ENCODE measurements at regions not wholly inside any gene's neighbourhood (a gene's known extent, or its start where the extent isn't known, plus 50 kb on each side); places are given as distances from the start of the nearest gene placed in this dataset.

DNA sequence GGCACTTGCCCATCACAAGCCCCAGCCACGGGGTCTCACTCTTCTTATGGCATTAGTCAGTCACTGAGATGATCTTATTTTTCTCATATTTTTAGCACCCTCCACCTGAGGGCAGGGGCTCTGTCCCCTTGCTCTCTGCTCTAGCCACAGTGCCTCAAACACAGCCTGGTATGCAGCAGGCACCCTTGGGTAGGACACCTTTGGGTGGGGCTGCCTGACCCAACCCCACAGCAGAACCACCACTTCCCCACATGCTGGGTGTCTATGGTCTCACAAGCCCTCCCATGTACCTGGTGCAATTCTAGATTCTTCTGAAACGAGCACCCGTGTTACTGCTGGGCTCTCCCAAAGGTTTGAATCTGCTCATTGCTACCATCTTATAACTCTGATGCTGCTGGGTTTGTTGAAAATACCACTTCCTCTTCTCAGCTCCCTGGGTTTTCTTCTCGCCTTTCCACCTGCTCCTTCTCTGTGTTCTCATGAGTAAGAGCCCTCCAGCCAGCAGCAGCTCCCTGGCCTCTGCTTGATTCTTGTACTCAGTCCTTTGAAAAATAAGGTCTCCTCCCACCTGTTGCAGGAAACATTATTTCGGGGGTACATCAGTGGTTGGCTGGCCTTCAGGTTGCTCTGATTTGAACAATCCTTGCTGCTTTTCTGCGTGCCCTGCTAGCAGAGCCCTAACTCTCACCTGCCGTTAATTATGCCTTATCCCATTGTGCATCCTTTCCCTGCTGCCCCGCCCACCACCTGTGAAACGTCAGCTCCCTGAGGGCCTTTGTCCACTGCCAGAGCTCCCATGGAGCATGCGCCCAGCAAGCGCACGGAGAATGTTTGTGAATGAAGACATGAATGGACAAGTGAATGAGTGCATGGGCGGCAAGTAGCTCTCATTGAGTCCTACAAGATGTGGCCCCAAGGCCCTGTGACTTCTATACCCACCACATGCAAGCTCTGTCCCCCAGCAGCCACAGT is 1181.6 kb downstream of the TBC1D22A start:
- TF ChIP-seq, protein P1, sequence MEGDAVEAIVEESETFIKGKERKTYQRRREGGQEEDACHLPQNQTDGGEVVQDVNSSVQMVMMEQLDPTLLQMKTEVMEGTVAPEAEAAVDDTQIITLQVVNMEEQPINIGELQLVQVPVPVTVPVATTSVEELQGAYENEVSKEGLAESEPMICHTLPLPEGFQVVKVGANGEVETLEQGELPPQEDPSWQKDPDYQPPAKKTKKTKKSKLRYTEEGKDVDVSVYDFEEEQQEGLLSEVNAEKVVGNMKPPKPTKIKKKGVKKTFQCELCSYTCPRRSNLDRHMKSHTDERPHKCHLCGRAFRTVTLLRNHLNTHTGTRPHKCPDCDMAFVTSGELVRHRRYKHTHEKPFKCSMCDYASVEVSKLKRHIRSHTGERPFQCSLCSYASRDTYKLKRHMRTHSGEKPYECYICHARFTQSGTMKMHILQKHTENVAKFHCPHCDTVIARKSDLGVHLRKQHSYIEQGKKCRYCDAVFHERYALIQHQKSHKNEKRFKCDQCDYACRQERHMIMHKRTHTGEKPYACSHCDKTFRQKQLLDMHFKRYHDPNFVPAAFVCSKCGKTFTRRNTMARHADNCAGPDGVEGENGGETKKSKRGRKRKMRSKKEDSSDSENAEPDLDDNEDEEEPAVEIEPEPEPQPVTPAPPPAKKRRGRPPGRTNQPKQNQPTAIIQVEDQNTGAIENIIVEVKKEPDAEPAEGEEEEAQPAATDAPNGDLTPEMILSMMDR (IDR thresholded peaks at IDR 0.05 in 8 of 11, conservative IDR thresholded peaks at IDR 0.05 in 3 of 11), result no peak
- TF ChIP-seq POLR2AphosphoS5 (IDR thresholded peaks at IDR 0.05), result no peak

Data from spleen (tissue), 7 donors.